Sigmoid colon (tissue), 6 donors: ENCODE measurements at regions not wholly inside any gene's neighbourhood (a gene's known extent, or its start where the extent isn't known, plus 50 kb on each side); places are given as distances from the start of the nearest gene placed in this dataset.
A peak's percentile ranks its signal among the peaks of the same experiment; 100 is the strongest.
"Not testable (repeated sequence)": the region's sequence is repeated elsewhere in the genome, so short reads cannot be mapped to it uniquely, and the experiment has no call there.

ENCODE experiments used
- DNase-seq: peaks from one replicate; pipeline ENCODE4 v3.0.0-alpha.2; 2019
- H3K27ac ChIP-seq, 4 donors: fragments of 200-600 bp; sonication (generic); one replicate each; pipeline ENCODE4 v1.5.1; 2016 to 2019; ENCODE audit warnings: mild to moderate bottlenecking in 1 of 4
- H3K27me3 ChIP-seq, 3 donors: fragments of 200-600 bp; sonication (generic); one replicate each; pipeline ENCODE4 v1.5.1; 2019; ENCODE audit warnings: mild to moderate bottlenecking in 1 of 3
- H3K36me3 ChIP-seq, 4 donors: fragments of 200-600 bp; sonication (generic); one replicate each; pipeline ENCODE4 v1.5.1; 2016 to 2019
- H3K4me1 ChIP-seq, 4 donors: fragments of 200-600 bp; sonication (generic); one replicate each; pipeline ENCODE4 v1.5.1; 2017 to 2019
- H3K4me3 ChIP-seq, 4 donors: fragments of 200-600 bp; sonication (generic); one replicate each; pipeline ENCODE4 v1.5.1; 2017 to 2019; ENCODE audit warnings: mild to moderate bottlenecking in 2 of 4, moderate library complexity in 1 of 4
- H3K9me3 ChIP-seq, 4 donors: fragments of 200-600 bp in 3 of 4; sonication (generic) in 3 of 4; one replicate each; pipeline versions ENCODE4 v1.5.1 to v1.6.1; 2013 to 2019
- CTCF ChIP-seq, 4 experiments: fragments of 450-650 bp in 3 of 4; fragments of 200-600 bp in 1 of 4; IDR thresholded peaks; one replicate each; pipeline ENCODE4 v1.5.1; 2016 to 2019; ENCODE audit warnings: antibody characterized with exemption in 4 of 4, mild to moderate bottlenecking in 3 of 4, moderate library complexity in 2 of 4
- EP300 ChIP-seq, 4 donors: sonication (generic); formaldehyde crosslinking; IDR thresholded peaks; one replicate each; pipeline ENCODE4 v1.6.1; 2017; ENCODE audit warnings: antibody characterized with exemption in 4 of 4
- POLR2A ChIP-seq, 2 donors: fragments of 450-650 bp; IDR thresholded peaks; one replicate each; pipeline ENCODE4 v1.6.1; 2016; ENCODE audit warnings: antibody characterized with exemption in 2 of 2, mild to moderate bottlenecking in 2 of 2, moderate library complexity in 2 of 2
- POLR2AphosphoS5 ChIP-seq, 4 donors: sonication (generic); formaldehyde crosslinking; IDR thresholded peaks; one replicate each; pipeline ENCODE4 v1.6.1; 2017; ENCODE audit warnings: antibody characterized with exemption in 4 of 4
- WGBS, 2 donors: extraction: QIAGEN DNeasy Blood & Tissue Kit; methylation state at CpG; one replicate each; pipeline ENCODE4 v1.1.7; 2013; 5-methylcytosine and 5-hydroxymethylcytosine counted together
- intact Hi-C: fragments of 100-400 bp; cut with DNase I; formaldehyde crosslinking; loops from one replicate; pipeline ENCODE4 v1.15.1; 2023
- donor health status: healthy with polysubstance abuse.
- donor health status: healthy.

- H3K27ac ChIP-seq, result no peak overlapping the region
- H3K36me3 ChIP-seq, result no peaks in the 10 kb centered on the region
- peaks cover 40 to 97% (median 62%) of the 10 kb centered on the region in 4 donors for H3K9me3 ChIP-seq
- H3K27me3 ChIP-seq, result no peaks in the 10 kb centered on the region
- DNase-seq, result no peak
- TF ChIP-seq CTCF (IDR thresholded peaks at IDR 0.05), result no peak
- no peak for TF ChIP-seq EP300 (IDR thresholded peaks at IDR 0.05)
- TF ChIP-seq POLR2AphosphoS5 (IDR thresholded peaks at IDR 0.05), result no peak
- TF ChIP-seq POLR2A (IDR thresholded peaks at IDR 0.05), result no peak
- intact Hi-C loops, result no loop called here
- no peaks in the 10 kb centered on the region for H3K4me1 ChIP-seq
- 66 to 76% methylated on average over 14 of the region's 14 CpGs for WGBS, 2 donors
- no peak overlapping the region for H3K4me3 ChIP-seq
Measured at GRCh38 chr21:7951854-7952519, 2569.4 kb upstream of the TPTE start.

GRCh38 chr21:7952648-7953047 lies 2568.7 kb upstream of the TPTE start:
- TF ChIP-seq POLR2AphosphoS5 (IDR thresholded peaks at IDR 0.05) (no peak), POLR2A (IDR thresholded peaks at IDR 0.05) (no peak), CTCF (IDR thresholded peaks at IDR 0.05) (no peak), EP300 (IDR thresholded peaks at IDR 0.05) (no peak)
- Histone ChIP-seq H3K27me3 (no peaks in the 10 kb centered on the region), H3K4me3 (no peak overlapping the region), H3K9me3 (peaks cover 34 to 97% (median 59%) of the 10 kb centered on the region in 4 donors), H3K27ac (no peak overlapping the region), H3K4me1 (no peaks in the 10 kb centered on the region), H3K36me3 (no peaks in the 10 kb centered on the region)
- no peak for DNase-seq
- intact Hi-C loops, result no loop called here
- 72 to 77% methylated on average over 12 of the region's 12 CpGs for WGBS, 2 donors

- Histone ChIP-seq H3K36me3 (no peaks in the 10 kb centered on the region), H3K27ac (no peak overlapping the region), H3K4me3 (no peak overlapping the region), H3K27me3 (no peaks in the 10 kb centered on the region), H3K9me3 (peaks cover 30 to 95% (median 59%) of the 10 kb centered on the region in 4 donors), H3K4me1 (no peaks in the 10 kb centered on the region)
- intact Hi-C loops, result no loop called here
- TF ChIP-seq CTCF (IDR thresholded peaks at IDR 0.05), result peak in 1 of 4 experiments; percentile 27
- TF ChIP-seq POLR2AphosphoS5 (IDR thresholded peaks at IDR 0.05), result no peak
- 50 to 51% methylated on average over 2 of the region's 2 CpGs for WGBS, 2 donors
- DNase-seq, result no peak
Measured at GRCh38 chr21:7953058-7953457, 2568.3 kb upstream of the TPTE start.

DNA sequence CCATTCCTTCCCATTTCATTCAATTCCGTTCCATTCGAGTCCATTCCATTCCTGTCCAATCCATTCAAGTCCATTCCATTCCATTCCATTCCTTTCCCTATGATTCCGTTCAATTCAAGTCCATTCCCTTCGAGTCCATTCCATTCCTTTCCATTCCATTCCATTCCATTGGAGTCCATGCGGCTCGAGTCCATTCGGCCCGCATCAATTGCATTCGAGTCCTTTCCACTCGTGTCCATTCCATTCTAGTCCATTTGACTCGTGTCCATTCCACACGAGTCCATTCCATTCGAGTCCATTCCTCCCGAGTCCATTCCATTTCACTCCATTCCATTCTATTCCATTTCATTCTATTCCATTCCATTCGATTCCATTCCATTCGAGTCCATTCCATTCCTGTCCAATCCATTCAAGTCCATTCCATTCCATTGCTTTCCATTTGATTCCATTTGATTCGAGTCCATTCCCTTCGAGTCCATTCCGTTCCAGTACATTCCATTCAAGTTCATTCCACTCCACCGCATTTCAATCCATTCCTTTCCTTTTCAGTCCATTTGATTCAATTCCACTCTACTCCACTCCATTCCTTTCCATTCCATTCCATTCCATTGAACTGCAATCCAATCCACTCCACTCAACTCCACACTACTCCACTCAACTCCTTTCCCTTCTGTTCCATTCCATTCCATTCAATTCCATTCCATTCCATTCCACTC lies 2565.9 kb upstream of the TPTE start:
- DNase-seq, H3K27ac ChIP-seq, H3K27me3 ChIP-seq, intact Hi-C loops, H3K4me1 ChIP-seq, H3K36me3 ChIP-seq, H3K4me3 ChIP-seq: not testable (repeated sequence)
- 80 to 88% methylated on average over 20 of the region's 20 CpGs for WGBS, 2 donors
- H3K9me3 ChIP-seq, result peaks cover 16 to 80% (median 50%) of the 10 kb centered on the region in 4 donors

GRCh38 chr21:7956074-7956452 lies 2565.3 kb upstream of the TPTE start:
- H3K27me3 ChIP-seq, H3K27ac ChIP-seq, H3K4me1 ChIP-seq, H3K36me3 ChIP-seq, H3K4me3 ChIP-seq, DNase-seq, intact Hi-C loops: not testable (repeated sequence)
- 46 to 48% methylated on average over 2 of the region's 2 CpGs for WGBS, 2 donors
- peaks cover 14 to 75% (median 45%) of the 10 kb centered on the region in 4 donors for H3K9me3 ChIP-seq

DNA sequence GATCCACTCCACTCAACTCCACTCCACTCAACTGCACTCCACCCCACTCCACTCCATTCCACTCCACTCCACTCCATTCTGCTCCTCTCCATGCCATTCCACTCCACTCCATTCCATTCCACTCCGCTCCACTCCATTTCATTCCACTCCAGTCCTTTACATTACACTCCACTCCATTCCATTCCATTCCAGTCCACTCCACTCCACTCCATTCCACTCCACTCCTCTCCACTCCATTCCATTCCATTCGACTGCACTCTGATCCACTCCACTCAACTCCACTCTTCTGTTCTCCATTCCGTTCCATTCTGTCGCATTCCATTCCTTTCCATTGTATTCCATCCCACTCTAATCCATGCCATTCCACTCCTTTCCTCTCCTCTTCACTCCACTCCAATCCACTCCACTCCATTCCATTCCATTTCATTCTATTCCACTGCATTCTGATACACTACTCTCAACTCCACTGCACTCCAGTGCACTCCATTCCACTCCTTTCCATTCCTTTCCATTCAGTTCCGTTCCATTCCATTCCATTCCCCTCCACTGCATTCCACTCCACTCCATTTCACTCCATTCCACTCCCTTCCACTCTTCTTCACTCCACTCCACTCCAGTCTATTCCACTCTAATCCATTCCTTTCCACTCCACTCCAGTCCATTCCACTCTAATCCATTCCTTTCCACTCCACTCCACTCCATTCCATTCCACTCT lies 2564.2 kb upstream of the TPTE start:
- peaks cover 14 to 68% (median 40%) of the 10 kb centered on the region in 4 donors for H3K9me3 ChIP-seq
- H3K36me3 ChIP-seq, H3K4me1 ChIP-seq, intact Hi-C loops, H3K27ac ChIP-seq, H3K4me3 ChIP-seq, DNase-seq, H3K27me3 ChIP-seq: not testable (repeated sequence)
- WGBS, 2 donors, result 57 to 61% methylated on average over 5 of the region's 5 CpGs
